Stomach (tissue), 4 donors: ENCODE measurements at regions not wholly inside any gene's neighbourhood (a gene's known extent, or its start where the extent isn't known, plus 50 kb on each side); places are given as distances from the start of the nearest gene placed in this dataset.

ENCODE experiments used
- CTCF ChIP-seq, 7 experiments: fragments of 450-650 bp in 4 of 7; fragments of 200-600 bp in 3 of 7; sonication (generic) in 3 of 7; IDR thresholded peaks; one replicate each; pipeline ENCODE4 v1.5.1; 2016 to 2019; ENCODE audit warnings: antibody characterized with exemption in 7 of 7, control low read depth in 2 of 7, mild to moderate bottlenecking in 1 of 7
- EP300 ChIP-seq: sonication (generic); formaldehyde crosslinking; IDR thresholded peaks from one replicate; pipeline ENCODE4 v1.6.1; 2017; ENCODE audit warnings: antibody characterized with exemption
- POLR2A ChIP-seq, 4 donors: fragments of 450-650 bp; IDR thresholded peaks; one replicate each; pipeline ENCODE4 v1.6.1; 2016; ENCODE audit warnings: antibody characterized with exemption in 4 of 4, control low read depth in 2 of 4, mild to moderate bottlenecking in 1 of 4, moderate library complexity in 1 of 4
- POLR2AphosphoS5 ChIP-seq, 3 donors: sonication (generic); formaldehyde crosslinking; IDR thresholded peaks; one replicate each; pipeline ENCODE4 v1.6.1; 2016; ENCODE audit warnings: antibody characterized with exemption in 3 of 3

GRCh38 chr5:84578226-84578625 is 193.5 kb upstream of the EDIL3 start:
- TF ChIP-seq CTCF (IDR thresholded peaks at IDR 0.05): no peak
- TF ChIP-seq POLR2AphosphoS5 (IDR thresholded peaks at IDR 0.05): no peak
- no peak for TF ChIP-seq POLR2A (IDR thresholded peaks at IDR 0.05)
- no peak for TF ChIP-seq EP300
